HFFc6 (cell line): ENCODE measurements at regions not wholly inside any gene's neighbourhood (a gene's known extent, or its start where the extent isn't known, plus 50 kb on each side); places are given as distances from the start of the nearest gene placed in this dataset.
"Not testable (repeated sequence)": the region's sequence is repeated elsewhere in the genome, so short reads cannot be mapped to it uniquely, and the experiment has no call there.

ENCODE experiments used
- DNase-seq: peaks from one replicate; pipeline ENCODE4 v3.0.0-alpha.2; 2018
- H3K27ac Mint-ChIP-seq: 2 replicates; pipeline ENCODE4 v1.8.0; 2020; ENCODE audit warnings: mild to moderate bottlenecking, mixed read lengths
- H3K27me3 Mint-ChIP-seq: 2 replicates; pipeline ENCODE4 v1.8.0; 2021; ENCODE audit warnings: mild to moderate bottlenecking, moderate library complexity, mixed read lengths; ENCODE audit not compliant: insufficient read depth
- H3K36me3 Mint-ChIP-seq: 2 replicates; pipeline ENCODE4 v1.8.0; 2021; ENCODE audit warnings: low read depth, mixed read lengths
- H3K4me1 Mint-ChIP-seq: 2 replicates; pipeline ENCODE4 v1.8.0; 2020; ENCODE audit warnings: low read depth, mixed read lengths
- H3K4me3 Mint-ChIP-seq: 2 replicates; pipeline ENCODE4 v1.8.0; 2020; ENCODE audit warnings: mild to moderate bottlenecking, moderate library complexity, mixed read lengths
- H3K9me3 Mint-ChIP-seq: 2 replicates; pipeline ENCODE4 v1.8.0; 2020; ENCODE audit warnings: mild to moderate bottlenecking, mixed read lengths
- CTCF ChIP-seq: fragments of 200-600 bp; sonication (generic); IDR thresholded peaks from 2 replicates; pipeline ENCODE4 v1.5.0; 2021; ENCODE audit warnings: antibody characterized with exemption, mild to moderate bottlenecking

GRCh38 chrX:82528525-82528924 is 979.6 kb upstream of the POU3F4 start:
- Mint-ChIP-seq H3K4me3 (no peak overlapping the region), H3K27me3 (no peaks in the 10 kb centered on the region), H3K4me1 (no peaks in the 10 kb centered on the region), H3K27ac (no peak overlapping the region), H3K9me3 (peaks cover 8% of the 10 kb centered on the region), H3K36me3 (no peaks in the 10 kb centered on the region)
- TF ChIP-seq CTCF = no peak
- no peak for DNase-seq

GRCh38 chrX:82534086-82534597 is 973.9 kb upstream of the POU3F4 start:
- no peak for DNase-seq
- Mint-ChIP-seq H3K27ac (no peak overlapping the region), H3K4me3 (no peak overlapping the region)

GRCh38 chrX:82537205-82537604 is 970.9 kb upstream of the POU3F4 start:
- not testable (repeated sequence) for H3K27ac Mint-ChIP-seq

More at GRCh38 chrX:82534086-82534597, 973.9 kb upstream of the POU3F4 start:
- Mint-ChIP-seq H3K9me3 (peaks cover 8% of the 10 kb centered on the region), H3K4me1 (no peaks in the 10 kb centered on the region), H3K36me3 (no peaks in the 10 kb centered on the region), H3K27me3 (no peaks in the 10 kb centered on the region)
- no peak for TF ChIP-seq CTCF

GRCh38 chrX:82541822-82542221 is 966.3 kb upstream of the POU3F4 start:
- DNase-seq = no peak
- H3K4me1 Mint-ChIP-seq = no peaks in the 10 kb centered on the region
- H3K27ac Mint-ChIP-seq = no peak overlapping the region
- H3K27me3 Mint-ChIP-seq = no peaks in the 10 kb centered on the region
- H3K9me3 Mint-ChIP-seq = no peaks in the 10 kb centered on the region
- no peak for TF ChIP-seq CTCF
- H3K4me3 Mint-ChIP-seq = no peak overlapping the region
- no peaks in the 10 kb centered on the region for H3K36me3 Mint-ChIP-seq

More at GRCh38 chrX:82537205-82537604, 970.9 kb upstream of the POU3F4 start:
- not testable (repeated sequence) for H3K4me1 Mint-ChIP-seq, H3K36me3 Mint-ChIP-seq, H3K9me3 Mint-ChIP-seq, H3K4me3 Mint-ChIP-seq, DNase-seq, H3K27me3 Mint-ChIP-seq

- H3K9me3 Mint-ChIP-seq, H3K4me1 Mint-ChIP-seq, H3K36me3 Mint-ChIP-seq, H3K4me3 Mint-ChIP-seq, H3K27ac Mint-ChIP-seq, DNase-seq, H3K27me3 Mint-ChIP-seq: not testable (repeated sequence)
Measured at GRCh38 chrX:82552201-82552600, 955.9 kb upstream of the POU3F4 start.

- H3K27me3 Mint-ChIP-seq = no peaks in the 10 kb centered on the region
- no peak overlapping the region for H3K27ac Mint-ChIP-seq
- TF ChIP-seq CTCF = no peak
- H3K4me1 Mint-ChIP-seq = no peaks in the 10 kb centered on the region
- no peaks in the 10 kb centered on the region; the same call in 1 of the 2 replicates for H3K9me3 Mint-ChIP-seq
- no peak overlapping the region for H3K4me3 Mint-ChIP-seq
- no peak for DNase-seq
- no peaks in the 10 kb centered on the region for H3K36me3 Mint-ChIP-seq
Measured at GRCh38 chrX:82556588-82556987, 951.5 kb upstream of the POU3F4 start.

GRCh38 chrX:82585868-82586267 is 922.2 kb upstream of the POU3F4 start:
- Mint-ChIP-seq H3K4me3 (no peak overlapping the region), H3K36me3 (no peaks in the 10 kb centered on the region), H3K27ac (no peak overlapping the region), H3K27me3 (no peaks in the 10 kb centered on the region), H3K9me3 (no peaks in the 10 kb centered on the region), H3K4me1 (no peaks in the 10 kb centered on the region)
- DNase-seq = no peak
- no peak for TF ChIP-seq CTCF
